ENCODE measurements at regions not wholly inside any gene's neighbourhood (a gene's known extent, or its start where the extent isn't known, plus 50 kb on each side); places are given as distances from the start of the nearest gene placed in this dataset.

GRCh38 chr7:85947767-85948166 is 695.9 kb upstream of the GRM3 start:
- no peak for TF ChIP-seq CTCF (IDR thresholded peaks at IDR 0.05)
- no peak for TF ChIP-seq ZFX (IDR thresholded peaks at IDR 0.05; ENCODE audit: borderline replicate concordance)
- H3K27ac ChIP-seq, result no peak overlapping the region

GRCh38 chr7:85940798-85941197 is 702.9 kb upstream of the GRM3 start:
- TF ChIP-seq CTCF (IDR thresholded peaks at IDR 0.05), result no peak
- no peak for TF ChIP-seq ZFX (IDR thresholded peaks at IDR 0.05; ENCODE audit: borderline replicate concordance)
- H3K27ac ChIP-seq, result no peak overlapping the region

GRCh38 chr7:85931919-85932318 is 711.8 kb upstream of the GRM3 start:
- TF ChIP-seq ZFX (IDR thresholded peaks at IDR 0.05; ENCODE audit: borderline replicate concordance) (no peak), CTCF (IDR thresholded peaks at IDR 0.05) (no peak)

GRCh38 chr7:85928500-85928899 is 715.2 kb upstream of the GRM3 start:
- TF ChIP-seq ZFX (IDR thresholded peaks at IDR 0.05; ENCODE audit: borderline replicate concordance) (no peak), CTCF (IDR thresholded peaks at IDR 0.05) (no peak)
- no peak overlapping the region for H3K27ac ChIP-seq

More at GRCh38 chr7:85931919-85932318, 711.8 kb upstream of the GRM3 start:
- no peak overlapping the region for H3K27ac ChIP-seq

- TF ChIP-seq CTCF (IDR thresholded peaks at IDR 0.05), result no peak
- TF ChIP-seq ZFX (IDR thresholded peaks at IDR 0.05; ENCODE audit: borderline replicate concordance), result no peak
- H3K27ac ChIP-seq, result peak overlapping the region; percentile 10; the same call in 1 of the 2 replicates
Observed at GRCh38 chr7:85927226-85927625, 716.5 kb upstream of the GRM3 start.

- no peak for TF ChIP-seq CTCF (IDR thresholded peaks at IDR 0.05)
- TF ChIP-seq ZFX (IDR thresholded peaks at IDR 0.05; ENCODE audit: borderline replicate concordance), result no peak
- H3K27ac ChIP-seq, result no peak overlapping the region
Observed at GRCh38 chr7:85924062-85924461, 719.6 kb upstream of the GRM3 start.

GRCh38 chr7:85916016-85916415 is 727.7 kb upstream of the GRM3 start:
- TF ChIP-seq CTCF (IDR thresholded peaks at IDR 0.05) (no peak), ZFX (IDR thresholded peaks at IDR 0.05; ENCODE audit: borderline replicate concordance) (no peak)
- H3K27ac ChIP-seq, result no peak overlapping the region
